Heart left ventricle (tissue), 16 donors: ENCODE measurements at regions not wholly inside any gene's neighbourhood (a gene's known extent, or its start where the extent isn't known, plus 50 kb on each side); places are given as distances from the start of the nearest gene placed in this dataset.

Source experiments
- ATAC-seq, 4 donors: fragments of 200-7000 bp; cut with Tn5 transposase; one replicate each; pipeline ENCODE4 v1.9.1; 2020 to 2022; ENCODE audit warnings: moderate library complexity in 4 of 4, mild to moderate bottlenecking in 3 of 4, moderate number of reproducible peaks in 1 of 4
- DNase-seq, 5 donors: peaks; one replicate each; pipeline ENCODE4 v3.0.0-alpha.2; 2020
- H3K27ac ChIP-seq, 12 donors: fragments of 200-600 bp; sonication (generic) in 4 of 12; one replicate each; pipeline versions ENCODE4 v1.5.0 to v1.8.0; 2016 to 2022; ENCODE audit warnings: mild to moderate bottlenecking in 2 of 12
- H3K27me3 ChIP-seq, 9 donors: fragments of 200-600 bp; sonication (generic) in 2 of 9; one replicate each; pipeline versions ENCODE4 v1.5.1 to v1.8.0; 2016 to 2022; ENCODE audit warnings: mild to moderate bottlenecking in 3 of 9
- H3K36me3 ChIP-seq, 9 donors: fragments of 200-600 bp; sonication (generic) in 2 of 9; one replicate each; pipeline versions ENCODE4 v1.5.0 to v1.8.0; 2018 to 2022; ENCODE audit warnings: mild to moderate bottlenecking in 2 of 9
- H3K4me1 ChIP-seq, 12 donors: fragments of 200-600 bp; sonication (generic) in 4 of 12; one replicate each; pipeline versions ENCODE4 v1.5.0 to v1.8.0; 2016 to 2022; ENCODE audit warnings: mild to moderate bottlenecking in 3 of 12
- H3K4me3 ChIP-seq, 12 donors: fragments of 200-600 bp; sonication (generic) in 4 of 12; one replicate each; pipeline versions ENCODE4 v1.5.0 to v1.8.0; 2017 to 2022; ENCODE audit warnings: mild to moderate bottlenecking in 9 of 12, moderate library complexity in 4 of 12
- H3K9me3 ChIP-seq, 12 donors: fragments of 200-600 bp; sonication (generic) in 4 of 12; one replicate each; pipeline versions ENCODE4 v1.5.0 to v1.8.0; 2016 to 2022; ENCODE audit warnings: mild to moderate bottlenecking in 1 of 12
- POLR2A ChIP-seq, 2 donors: fragments of 450-650 bp; IDR thresholded peaks; one replicate each; pipeline ENCODE4 v1.6.1; 2017; ENCODE audit warnings: antibody characterized with exemption in 2 of 2, mild to moderate bottlenecking in 2 of 2, moderate library complexity in 2 of 2
- WGBS, 4 donors: extraction: QIAGEN DNeasy Blood & Tissue Kit in 2 of 4; methylation state at CpG; one replicate each; pipeline versions ENCODE4 v1.1.5 to v1.1.7; 2013 to 2018; 5-methylcytosine and 5-hydroxymethylcytosine counted together
- intact Hi-C, 10 donors: fragments of 100-400 bp; cut with DNase I; formaldehyde crosslinking; loops; one replicate each; pipeline versions ENCODE4 v1.11.1 to v1.14.2; 2022
- TF ChIP-seq, protein P1 (sequence below), 12 donors: fragments of 200-600 bp; sonication (generic) in 4 of 12; IDR thresholded peaks; one replicate each; pipeline versions ENCODE4 v1.5.0 to v1.8.0; 2018 to 2022; ENCODE audit warnings: antibody characterized with exemption in 12 of 12, mild to moderate bottlenecking in 5 of 12
- donor health status: ischemic (EF 13 %, LVEDD 7.1; RV severe dilation, severe dysfunction).
- donor health status: healthy with polysubstance abuse.
- donor health status: DM: no; HTN: yes; CAD: no.
- donor health status: DM: no; HTN: no; CAD: no.
- donor health status: ischemic (EF 25% LVEDD 6.9; RV normal size, moderate dysfunction).
- donor health status: ischemic (EF 25% LVEDD 5.7; RV mildly dilated, moderate dysfunction).
- donor health status: healthy.
- donor health status: DM: yes; HTN: yes; CAD: no.
- donor health status: ischemic (EF 35%, LVEDD 5.7; RV mildly dilated, moderate dysfunction).
- donor health status: nonischemic (EF 11% LVEDD 7.7; RV severe dilation, severe dysfunction).
- donor health status: DM: yes; HTN: yes; CAD: no.
- donor health status: PGD.
- donor health status: ischemic (EF 29% LVEDD 5.4; RV normal size, mild dysfunction).
- donor health status: nonischemic (EF 23%, LVEDD 6.1; RV moderate dilation, normal function).

GRCh38 chr7:98707076-98707475 lies 90.0 kb downstream of the NPTX2 start:
- no peak for ATAC-seq

GRCh38 chr7:98711945-98712344 lies 94.9 kb downstream of the NPTX2 start:
- TF ChIP-seq, protein P1, sequence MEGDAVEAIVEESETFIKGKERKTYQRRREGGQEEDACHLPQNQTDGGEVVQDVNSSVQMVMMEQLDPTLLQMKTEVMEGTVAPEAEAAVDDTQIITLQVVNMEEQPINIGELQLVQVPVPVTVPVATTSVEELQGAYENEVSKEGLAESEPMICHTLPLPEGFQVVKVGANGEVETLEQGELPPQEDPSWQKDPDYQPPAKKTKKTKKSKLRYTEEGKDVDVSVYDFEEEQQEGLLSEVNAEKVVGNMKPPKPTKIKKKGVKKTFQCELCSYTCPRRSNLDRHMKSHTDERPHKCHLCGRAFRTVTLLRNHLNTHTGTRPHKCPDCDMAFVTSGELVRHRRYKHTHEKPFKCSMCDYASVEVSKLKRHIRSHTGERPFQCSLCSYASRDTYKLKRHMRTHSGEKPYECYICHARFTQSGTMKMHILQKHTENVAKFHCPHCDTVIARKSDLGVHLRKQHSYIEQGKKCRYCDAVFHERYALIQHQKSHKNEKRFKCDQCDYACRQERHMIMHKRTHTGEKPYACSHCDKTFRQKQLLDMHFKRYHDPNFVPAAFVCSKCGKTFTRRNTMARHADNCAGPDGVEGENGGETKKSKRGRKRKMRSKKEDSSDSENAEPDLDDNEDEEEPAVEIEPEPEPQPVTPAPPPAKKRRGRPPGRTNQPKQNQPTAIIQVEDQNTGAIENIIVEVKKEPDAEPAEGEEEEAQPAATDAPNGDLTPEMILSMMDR (IDR thresholded peaks at IDR 0.05) = no peak
- TF ChIP-seq POLR2A (IDR thresholded peaks at IDR 0.05) = no peak

More at GRCh38 chr7:98707076-98707475, 90.0 kb downstream of the NPTX2 start:
- H3K27me3 ChIP-seq = peaks cover 0 to 35% (median 0%) of the 10 kb centered on the region in 9 donors
- no peak overlapping the region for H3K27ac ChIP-seq
- intact Hi-C loops = no loop called here
- no peaks in the 10 kb centered on the region for H3K9me3 ChIP-seq
- H3K4me1 ChIP-seq = no peaks in the 10 kb centered on the region
- DNase-seq = no peak
- 68 to 77% (median 71%) methylated on average over 4 of the region's 4 CpGs for WGBS, 4 donors
- no peak overlapping the region for H3K4me3 ChIP-seq
- TF ChIP-seq, protein P1 (IDR thresholded peaks at IDR 0.05) = no peak
- no peak for TF ChIP-seq POLR2A (IDR thresholded peaks at IDR 0.05)
- no peaks in the 10 kb centered on the region for H3K36me3 ChIP-seq

DNA sequence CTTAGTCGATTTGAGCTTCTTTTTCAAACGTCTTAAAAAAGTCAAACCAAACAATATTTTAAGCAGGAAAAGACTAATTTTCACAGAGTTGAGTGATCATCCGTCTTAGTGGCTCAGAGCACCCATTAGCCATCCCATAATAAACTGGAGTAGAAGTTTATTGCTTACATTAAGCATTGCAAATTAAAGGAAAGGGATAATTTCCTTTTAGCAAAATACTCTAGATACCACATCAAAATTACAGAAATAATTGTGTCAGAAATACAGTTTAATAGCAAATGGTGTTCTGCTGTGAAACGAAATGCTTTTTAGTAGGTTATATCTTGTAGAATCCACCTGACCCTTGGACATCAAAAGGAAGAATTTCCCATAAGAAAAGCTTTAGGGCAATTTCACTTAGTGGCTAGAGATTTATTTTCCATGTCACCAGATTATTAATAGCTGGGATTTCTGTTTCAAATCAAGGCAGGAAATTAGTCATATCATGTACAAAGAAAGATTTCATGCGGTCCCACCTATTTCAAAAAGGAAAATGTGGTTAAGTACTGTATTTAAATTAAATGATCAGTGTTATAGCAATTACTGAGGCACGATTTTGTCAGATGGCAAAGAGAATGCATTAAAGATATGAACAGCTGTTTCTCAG lies 96.2 kb downstream of the NPTX2 start:
- ATAC-seq (no peak), DNase-seq (no peak)
- no peaks in the 10 kb centered on the region for H3K36me3 ChIP-seq
- H3K4me3 ChIP-seq = no peak overlapping the region
- TF ChIP-seq, protein P1 (IDR thresholded peaks at IDR 0.05) = no peak
- peaks cover 0 to 10% (median 0%) of the 10 kb centered on the region in 9 donors for H3K27me3 ChIP-seq
- no peaks in the 10 kb centered on the region for H3K9me3 ChIP-seq
- H3K27ac ChIP-seq = no peak overlapping the region
- WGBS, 4 donors = 47 to 55% (median 53%) methylated on average over 6 of the region's 6 CpGs
- H3K4me1 ChIP-seq = no peaks in the 10 kb centered on the region
- intact Hi-C loops = loop anchor here in 1 of 10 donors (1.0 kb wide), 1 partner anchor 10 kb away; no protein-coding TSS in a partner anchor

More at GRCh38 chr7:98711945-98712344, 94.9 kb downstream of the NPTX2 start:
- Histone ChIP-seq H3K4me3 (no peak overlapping the region), H3K27me3 (peaks cover 0 to 15% (median 0%) of the 10 kb centered on the region in 9 donors), H3K27ac (no peak overlapping the region), H3K9me3 (no peaks in the 10 kb centered on the region), H3K36me3 (no peaks in the 10 kb centered on the region), H3K4me1 (no peaks in the 10 kb centered on the region)
- DNase-seq = no peak
- intact Hi-C loops = no loop called here
- 81 to 93% (median 86%) methylated on average over 9 to 10 of the region's 10 CpGs for WGBS, 4 donors
- ATAC-seq = no peak

- WGBS, 4 donors = 58 to 72% (median 71%) methylated on average over 8 of the region's 8 CpGs
- Histone ChIP-seq H3K27ac (no peak overlapping the region), H3K9me3 (no peaks in the 10 kb centered on the region), H3K36me3 (no peaks in the 10 kb centered on the region), H3K4me1 (no peaks in the 10 kb centered on the region), H3K4me3 (no peak overlapping the region), H3K27me3 (peaks cover 0 to 11% (median 0%) of the 10 kb centered on the region in 9 donors)
- DNase-seq (no peak), ATAC-seq (no peak)
- TF ChIP-seq, protein P1 (IDR thresholded peaks at IDR 0.05) = no peak
- no peak for TF ChIP-seq POLR2A (IDR thresholded peaks at IDR 0.05)
- intact Hi-C loops = no loop called here
These were observed 102.3 kb downstream of the NPTX2 start for GRCh38 chr7:98719396-98719795.
